ENCODE measurements at regions not wholly inside any gene's neighbourhood (a gene's known extent, or its start where the extent isn't known, plus 50 kb on each side); places are given as distances from the start of the nearest gene placed in this dataset.

DNA sequence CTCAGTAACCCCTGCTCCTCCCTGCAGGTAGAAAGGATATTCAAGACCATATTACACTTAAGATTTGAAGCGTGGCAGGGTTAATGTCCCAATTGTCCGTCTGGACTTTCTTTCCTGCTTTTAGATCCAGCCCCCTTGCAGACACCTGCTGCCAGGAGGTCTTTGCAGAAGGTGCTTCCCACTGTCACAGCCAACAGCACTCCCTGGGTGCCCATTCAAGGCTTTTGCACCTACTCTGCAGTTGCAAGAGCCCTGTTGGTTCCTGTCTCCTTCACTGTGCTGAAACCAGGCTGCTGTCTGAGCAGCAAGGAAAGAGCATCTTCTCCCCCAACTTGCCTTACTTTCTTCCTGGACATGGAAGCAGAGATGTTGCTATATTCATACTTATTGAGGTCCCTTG lies 1043.0 kb upstream of the POU3F3 start:
- no peak for DNase-seq

DNA sequence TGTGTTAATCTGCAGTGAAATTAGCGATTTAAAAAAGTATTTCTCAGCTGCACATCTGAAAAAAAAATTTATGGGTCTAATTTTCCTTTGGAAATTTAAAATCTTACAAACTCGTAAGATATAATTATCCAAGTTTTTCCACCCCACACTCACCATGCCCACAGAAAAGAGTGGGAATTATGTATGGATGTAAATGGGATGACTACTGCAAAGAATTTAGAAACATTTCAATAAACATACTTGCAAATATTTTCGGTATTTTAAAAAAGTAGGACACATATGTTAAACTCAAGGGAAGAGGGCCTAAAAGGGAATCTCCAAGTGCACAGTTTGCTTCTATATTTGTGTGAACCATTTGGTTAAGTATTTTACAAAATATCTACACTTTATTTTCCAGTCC lies 1039.9 kb upstream of the POU3F3 start:
- no peak for DNase-seq

DNA sequence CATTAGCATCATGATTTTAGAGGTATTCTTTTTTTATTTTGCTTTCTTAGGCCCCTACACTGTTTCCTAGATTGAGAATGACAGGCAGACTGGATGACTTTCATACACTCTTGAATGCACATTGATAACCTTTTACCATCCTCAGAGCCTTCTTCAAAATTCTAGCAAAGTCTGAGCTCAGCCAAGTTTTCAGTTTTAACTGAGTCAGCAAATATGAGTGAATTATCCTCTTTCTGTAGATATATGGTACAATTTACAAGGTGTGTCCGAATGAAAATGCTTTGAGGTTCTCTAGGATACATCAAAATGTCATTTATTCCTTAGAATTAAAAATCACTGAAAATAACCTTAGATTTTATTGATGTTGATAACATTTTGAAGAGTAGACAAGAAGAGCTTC lies 1038.2 kb upstream of the POU3F3 start:
- no peak for DNase-seq

DNA sequence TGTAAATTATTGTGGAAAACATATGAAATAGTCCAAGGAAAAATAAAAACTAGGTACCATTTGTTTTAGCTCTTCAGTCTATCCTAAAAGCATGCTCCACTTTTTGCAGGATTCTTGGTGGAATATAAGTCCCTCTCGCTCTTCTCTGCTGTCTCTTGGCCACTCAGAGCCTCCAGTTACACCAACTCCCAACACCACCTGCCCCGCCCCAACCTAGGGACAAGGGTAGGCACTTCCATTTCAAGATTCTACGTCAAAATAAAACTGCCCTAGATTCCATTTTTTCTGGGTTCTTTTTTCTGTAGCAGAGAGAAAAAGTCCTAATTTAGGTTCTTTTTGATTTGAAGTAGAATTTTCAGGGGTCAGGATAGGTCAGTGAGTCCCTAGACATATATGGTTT lies 1036.2 kb upstream of the POU3F3 start:
- no peak for DNase-seq

DNA sequence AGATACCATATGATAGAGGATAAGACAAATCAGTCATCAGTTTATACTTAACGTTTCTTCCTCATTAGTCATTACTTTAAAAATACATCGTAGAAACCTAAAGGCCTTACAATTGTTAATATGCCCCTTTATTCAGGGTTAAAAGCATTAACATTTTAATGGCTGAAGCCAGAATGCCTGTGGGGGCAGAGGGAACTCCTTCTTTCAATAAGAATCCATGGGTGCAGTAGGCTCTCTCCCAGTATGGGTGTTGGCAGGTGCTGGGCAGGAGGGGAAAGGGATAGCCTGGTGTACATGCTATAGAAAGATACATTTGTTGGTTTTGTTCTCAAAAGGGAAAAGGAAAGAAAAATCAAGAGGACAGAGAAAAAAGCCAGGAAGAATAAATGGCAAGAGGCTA lies 1035.7 kb upstream of the POU3F3 start:
- DNase-seq: no peak

DNA sequence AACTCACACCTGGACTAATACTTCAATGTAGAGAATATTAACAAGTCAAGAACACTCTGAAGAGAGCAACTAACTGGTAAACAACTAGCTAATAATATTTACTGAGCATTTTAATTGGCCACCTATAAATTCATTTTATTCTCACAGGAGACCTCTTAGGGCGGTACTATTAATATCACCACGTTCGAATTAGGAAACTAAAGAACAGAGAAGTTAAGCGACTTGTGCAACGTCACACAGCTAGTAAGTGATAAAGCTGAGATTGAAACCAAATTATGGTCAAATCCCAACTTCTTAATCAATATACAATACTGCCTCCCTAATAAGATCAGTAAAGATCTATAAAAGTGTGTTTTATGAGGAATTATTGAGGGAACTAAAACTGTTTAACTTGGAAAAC lies 1034.3 kb upstream of the POU3F3 start:
- no peak for DNase-seq

DNA sequence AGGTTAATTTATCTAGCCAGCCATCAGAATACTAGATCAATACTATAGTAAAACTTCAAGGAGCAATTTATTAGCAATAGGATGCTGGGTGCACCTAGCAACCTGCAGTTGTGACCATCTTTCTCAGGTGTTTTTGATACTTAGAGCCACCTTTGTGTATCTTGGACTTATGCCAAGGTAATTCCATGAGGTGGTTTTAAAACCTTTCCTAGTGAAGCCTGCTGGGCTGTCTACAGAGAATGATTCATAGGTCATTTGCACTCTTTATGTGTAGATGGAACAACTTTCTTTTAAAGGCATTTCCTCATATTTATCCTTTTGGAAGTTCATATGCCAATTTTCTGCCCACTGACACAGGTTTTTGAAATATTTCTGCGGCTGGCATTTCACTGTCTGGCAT lies 1030.1 kb upstream of the POU3F3 start:
- DNase-seq: no peak

DNA sequence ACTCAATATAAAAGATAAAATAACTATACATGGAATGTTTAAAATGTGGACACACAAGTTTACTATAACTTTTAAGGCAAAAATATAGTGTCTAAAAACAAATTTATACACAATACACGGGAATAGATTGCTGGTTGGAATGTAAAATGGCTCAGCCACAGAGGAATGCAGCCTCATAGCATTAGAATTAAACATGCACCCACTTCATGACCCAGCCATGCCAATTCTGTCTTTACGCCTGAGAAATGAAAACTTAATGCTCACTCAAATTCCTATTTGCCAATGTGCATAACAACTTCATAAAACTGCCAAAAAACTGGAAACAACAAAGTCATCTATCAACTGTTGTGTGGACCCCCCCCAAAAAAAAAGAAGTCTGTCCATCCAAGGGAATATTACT lies 1006.6 kb upstream of the POU3F3 start:
- no peak for DNase-seq

DNA sequence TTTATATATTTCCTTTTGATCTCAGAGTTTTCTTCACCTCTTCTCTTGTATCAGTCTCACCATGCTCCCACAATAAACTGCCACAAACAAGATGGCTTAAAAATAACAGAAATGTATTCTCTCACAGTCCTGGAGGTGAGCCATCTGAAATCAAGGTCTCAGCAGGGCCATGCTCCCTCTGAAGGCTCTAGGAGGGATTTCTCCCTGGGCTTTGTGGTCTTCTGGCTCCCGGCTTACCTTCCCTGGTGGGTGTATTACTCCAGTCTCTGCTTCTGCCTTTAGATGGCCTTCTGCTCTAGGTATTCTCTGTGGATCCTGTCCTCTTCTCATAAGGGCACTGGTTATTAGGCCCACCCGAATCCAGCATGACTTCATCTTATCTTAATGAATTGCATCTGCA lies 994.7 kb upstream of the POU3F3 start:
- no peak for DNase-seq

DNA sequence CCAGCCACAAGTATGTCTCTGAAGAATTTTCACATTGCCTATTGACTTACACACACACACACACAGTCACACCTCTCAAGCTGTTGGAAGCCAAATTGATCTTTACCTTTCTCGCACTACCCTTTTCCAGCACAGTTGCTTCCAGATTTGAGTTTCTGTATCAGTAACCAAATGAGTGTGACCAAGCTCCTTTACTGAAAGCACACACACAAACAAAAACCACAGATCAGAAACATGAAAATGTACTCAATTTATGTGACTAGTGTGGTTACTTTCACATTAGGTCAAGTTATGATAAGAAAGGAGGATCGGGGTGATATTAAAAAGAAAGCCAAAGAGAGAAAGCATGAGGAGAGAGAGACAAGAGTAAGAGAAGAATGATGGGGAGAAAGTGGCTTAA lies 993.9 kb upstream of the POU3F3 start:
- DNase-seq: no peak

DNA sequence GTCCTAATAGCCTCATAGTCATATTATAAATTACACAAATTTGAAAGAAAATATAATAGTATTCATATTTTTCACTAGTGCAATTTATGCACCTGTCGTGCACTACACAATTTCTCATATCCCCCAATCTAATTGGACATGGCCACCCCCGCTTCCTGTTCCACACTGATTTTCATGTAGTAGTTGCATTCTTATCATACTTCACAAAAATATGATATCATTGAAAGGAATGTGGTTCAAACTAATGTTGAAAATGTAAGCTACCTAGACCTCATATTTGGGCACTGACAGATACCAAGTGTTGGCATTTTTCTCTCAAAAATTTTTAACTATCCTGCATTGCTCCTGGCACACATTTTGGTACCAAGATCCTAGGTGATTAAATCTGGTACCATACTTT lies 985.5 kb upstream of the POU3F3 start:
- DNase-seq: no peak

DNA sequence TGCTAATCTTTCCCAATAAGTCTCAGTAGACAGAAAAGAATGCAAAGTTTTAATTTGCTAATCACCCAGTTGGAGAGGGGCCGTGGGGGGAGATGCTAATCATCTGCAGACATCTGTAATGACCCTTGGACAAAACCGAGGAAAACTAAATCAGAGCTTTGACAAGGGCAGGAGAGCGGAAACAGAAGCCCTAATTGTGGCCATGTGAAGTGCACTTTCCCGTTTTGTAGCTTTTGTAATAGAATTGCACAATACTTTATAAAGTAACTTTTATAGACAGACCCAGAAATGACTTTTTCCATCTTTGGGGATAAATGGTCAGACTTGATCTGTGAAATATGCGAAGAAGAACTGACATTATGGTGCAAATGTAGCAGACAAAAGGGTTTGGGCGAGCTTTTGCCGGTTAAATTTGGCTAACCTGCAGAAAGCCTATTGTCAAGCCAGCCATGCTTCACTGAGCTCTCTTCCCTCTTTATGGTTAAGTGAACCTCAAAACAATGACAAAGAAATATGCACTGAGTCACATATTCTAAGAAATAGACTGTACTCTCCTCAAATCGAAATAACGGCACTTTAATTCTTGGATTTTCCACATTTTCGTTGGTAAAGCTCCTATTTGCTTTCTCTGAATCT lies 980.1 kb upstream of the POU3F3 start:
- peak; percentile 55 for DNase-seq

DNA sequence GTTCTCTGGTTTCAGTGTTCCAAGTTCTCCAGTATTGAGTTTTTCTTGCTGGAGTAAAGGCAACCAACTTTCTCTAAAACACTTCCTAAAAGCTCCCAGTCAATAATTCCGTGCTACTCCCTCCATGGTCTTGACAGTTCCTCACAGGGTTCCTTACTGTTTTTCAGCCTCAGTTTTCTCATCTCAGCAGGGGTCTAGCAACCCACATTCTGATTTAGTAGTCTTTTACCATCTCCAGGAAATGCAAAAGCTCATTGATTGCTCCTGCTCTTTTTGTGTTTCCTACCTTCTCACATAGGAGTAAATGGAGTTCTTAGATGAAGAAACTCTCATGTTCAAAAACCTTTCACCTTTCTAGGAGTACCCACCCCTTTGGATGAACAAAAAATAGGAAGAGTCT lies 978.8 kb upstream of the POU3F3 start:
- DNase-seq: no peak

DNA sequence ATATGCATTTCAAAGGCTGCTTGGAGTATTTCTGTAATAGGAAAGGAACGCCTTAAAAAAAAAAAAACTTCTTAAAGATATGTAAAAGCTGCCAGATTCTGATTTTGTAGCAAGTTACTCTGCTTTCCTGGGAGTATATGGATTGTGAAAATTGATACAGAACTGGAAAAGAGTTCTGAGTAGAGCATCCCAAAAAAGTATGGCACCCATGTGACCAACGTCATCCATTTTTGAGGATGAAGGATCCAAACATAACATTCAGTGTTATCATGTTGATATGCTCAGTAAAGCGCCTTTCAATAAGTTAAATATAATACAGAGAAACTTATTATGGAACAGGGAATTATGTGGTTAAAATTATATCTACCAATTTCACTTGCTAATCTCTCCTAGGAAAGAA lies 978.4 kb upstream of the POU3F3 start:
- no peak for DNase-seq

DNA sequence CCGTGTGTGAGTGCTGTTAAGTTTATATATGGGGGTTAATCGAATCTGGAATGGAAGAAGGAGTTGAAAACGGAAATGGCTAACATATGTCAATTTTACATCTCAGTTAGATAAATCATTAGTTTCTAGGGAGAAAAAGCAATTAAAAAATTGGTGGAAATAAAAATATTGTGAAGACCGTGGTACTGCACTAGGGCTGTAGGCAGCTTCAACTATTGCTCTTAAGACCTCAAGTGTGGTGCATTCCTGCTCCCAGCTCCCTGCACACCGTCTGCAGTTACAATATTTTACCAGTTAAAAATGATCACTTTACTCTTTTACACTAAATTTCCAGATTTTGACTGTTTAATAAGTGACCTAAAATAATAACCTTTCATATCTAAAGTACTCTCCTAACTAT lies 977.3 kb upstream of the POU3F3 start:
- no peak for DNase-seq

DNA sequence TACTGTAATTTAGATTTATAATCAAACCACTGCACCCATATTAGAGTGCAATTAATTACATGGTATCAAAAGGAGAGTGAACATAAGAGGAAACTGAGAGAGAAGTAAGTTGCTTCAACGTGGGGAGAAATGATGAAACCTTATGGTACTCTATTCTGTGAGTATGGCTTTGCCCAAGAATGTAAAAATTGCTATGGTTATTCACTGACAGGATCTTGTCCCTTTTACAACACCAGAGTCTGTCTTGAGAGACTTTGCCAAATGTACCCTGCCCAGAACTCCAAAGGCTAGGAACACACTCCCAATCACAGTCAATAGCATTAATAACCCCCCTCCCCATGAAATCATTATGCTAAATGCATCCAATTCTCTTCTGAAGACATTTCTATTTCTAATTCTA lies 974.8 kb upstream of the POU3F3 start:
- no peak for DNase-seq

DNA sequence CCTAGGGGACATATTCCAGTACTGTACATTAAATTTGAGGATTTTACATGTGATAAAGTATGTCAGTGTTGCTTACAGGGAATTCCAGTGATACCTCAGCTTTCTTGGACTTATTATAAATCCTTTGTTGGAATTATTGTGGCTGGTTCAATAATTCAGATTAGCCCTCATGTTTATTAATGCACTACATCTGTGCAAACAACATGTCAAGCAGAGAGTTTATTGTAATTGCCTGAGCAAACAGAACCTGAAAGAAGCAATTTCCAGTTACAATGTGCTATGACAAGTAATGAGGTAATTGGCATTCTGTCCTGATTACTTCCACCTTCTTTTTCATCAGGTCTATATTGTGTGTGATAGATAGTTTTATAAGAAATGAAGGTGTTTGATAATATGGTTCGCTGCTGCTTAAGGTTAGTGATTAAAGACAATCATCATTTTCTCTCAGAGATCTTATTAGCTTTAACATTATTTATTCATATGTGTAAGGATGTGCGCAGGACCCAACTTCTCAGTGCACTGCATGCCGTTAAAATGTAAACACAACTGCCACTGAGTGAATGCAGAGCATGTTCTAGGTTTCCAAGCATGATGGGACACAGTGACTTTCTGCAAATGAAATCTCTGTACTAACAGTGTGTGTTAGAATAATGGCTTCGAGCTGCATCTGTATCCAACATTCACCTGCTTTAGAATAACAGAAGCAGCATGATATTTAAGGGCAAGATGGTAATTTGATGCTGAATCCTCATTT lies 973.7 kb upstream of the POU3F3 start:
- no peak for DNase-seq

DNA sequence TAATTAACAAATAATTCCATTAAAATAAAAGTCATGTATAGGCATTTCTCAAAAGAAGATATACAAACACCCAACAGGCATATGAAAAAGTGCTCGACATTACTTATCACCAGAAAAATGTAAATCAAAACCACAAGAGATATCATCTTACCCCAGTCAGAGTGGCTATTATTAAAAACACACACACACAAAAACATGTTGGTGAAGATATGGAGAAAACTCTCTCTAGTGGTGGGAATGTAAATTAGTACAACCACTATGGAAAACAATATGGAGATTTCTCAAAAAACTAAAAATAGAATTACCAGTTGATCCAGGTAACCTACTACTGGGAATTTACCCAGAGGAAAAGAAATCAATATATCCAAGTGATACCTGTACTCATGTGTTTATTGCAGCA lies 966.3 kb upstream of the POU3F3 start:
- DNase-seq: no peak

DNA sequence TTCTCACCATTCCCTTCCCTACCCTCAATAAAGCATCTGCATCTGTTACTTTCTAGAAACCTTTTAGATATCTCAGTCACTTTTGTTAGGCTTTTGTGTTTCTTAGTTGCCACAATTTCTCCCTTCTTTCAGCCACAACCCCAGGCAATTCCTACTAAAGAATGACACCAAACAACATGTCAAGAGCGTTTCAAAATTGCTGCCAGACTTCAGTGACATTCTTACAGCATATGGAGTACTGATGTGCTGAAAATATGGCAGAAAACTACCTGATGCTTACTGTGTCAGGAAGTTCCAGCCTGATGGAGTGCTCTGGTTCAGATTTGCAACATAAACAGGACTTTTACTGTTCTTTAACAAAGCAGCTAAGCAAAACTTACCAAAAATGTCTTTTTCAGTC lies 957.7 kb upstream of the POU3F3 start:
- DNase-seq: no peak

DNA sequence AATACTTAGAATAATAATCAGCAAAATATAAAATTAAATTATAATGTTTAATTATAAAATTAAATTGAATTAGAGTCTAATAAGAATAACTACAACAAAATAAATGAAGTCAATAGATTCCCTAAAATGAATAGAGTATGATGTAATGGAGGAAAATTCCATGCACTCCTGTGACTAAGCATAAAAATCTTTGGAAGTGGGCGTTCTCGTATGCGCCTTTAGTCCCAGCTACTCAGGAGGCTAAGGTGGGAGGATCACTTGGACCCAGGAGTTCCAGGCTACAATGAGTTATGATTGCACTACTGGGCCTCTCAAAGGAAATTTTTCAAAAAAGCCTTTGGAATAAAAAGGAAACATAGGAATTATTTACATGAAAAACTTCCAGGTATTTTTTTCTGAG lies 955.4 kb upstream of the POU3F3 start:
- no peak for DNase-seq

DNA sequence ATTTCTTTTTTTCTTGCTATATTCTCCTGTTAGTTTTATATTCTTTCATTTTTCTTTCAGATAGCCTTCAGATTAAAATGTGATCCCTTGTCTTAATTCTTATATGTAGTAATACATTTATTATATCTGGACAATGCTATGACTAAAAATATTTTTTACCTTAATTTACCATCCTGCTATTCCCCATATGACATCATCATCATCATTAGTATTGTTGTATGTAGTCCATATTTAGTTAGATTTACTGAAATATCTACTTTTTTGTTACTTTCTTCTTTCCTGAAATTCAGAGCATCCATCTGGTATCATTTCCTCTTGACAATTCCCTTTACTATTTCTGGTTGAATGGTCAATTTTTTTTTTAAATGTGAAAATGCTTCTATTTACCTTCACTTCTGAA lies 951.6 kb upstream of the POU3F3 start:
- DNase-seq: no peak

DNA sequence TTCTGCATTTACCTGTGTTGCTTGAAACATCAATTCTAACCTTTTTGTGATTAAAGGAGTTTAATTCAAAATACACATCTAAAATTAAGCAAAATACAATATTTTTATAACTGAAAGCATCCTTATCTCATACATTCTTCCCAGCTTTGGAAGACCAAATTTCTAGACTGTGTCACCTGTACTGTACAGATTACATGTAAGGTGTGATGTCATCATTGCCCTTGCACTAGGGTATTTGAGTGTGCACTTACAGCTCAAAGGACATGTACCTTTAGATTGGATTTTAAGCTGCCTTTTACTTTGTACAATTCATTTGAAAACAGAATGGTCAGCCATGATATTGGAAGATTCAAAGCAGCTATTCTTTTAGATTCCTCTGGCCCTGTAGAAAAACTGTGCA lies 932.8 kb upstream of the POU3F3 start:
- no peak for DNase-seq

DNA sequence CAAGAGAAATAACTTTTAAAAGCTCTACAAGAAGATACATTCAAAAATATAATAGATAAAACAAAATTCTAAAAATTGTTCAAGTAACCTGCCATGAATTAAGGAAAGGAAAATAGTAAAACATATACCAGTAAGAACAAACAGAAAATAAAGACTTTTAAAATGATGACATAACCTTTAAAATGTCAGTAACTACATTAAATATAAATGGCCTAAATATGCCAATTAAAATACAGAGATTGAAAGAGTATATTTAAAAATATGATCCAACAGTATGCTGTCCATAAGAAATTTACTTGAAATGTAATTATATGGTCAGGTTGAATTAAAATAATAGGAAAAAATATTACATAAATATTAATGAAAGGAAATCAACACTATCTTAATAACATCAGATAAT lies 911.7 kb upstream of the POU3F3 start:
- no peak for DNase-seq

DNA sequence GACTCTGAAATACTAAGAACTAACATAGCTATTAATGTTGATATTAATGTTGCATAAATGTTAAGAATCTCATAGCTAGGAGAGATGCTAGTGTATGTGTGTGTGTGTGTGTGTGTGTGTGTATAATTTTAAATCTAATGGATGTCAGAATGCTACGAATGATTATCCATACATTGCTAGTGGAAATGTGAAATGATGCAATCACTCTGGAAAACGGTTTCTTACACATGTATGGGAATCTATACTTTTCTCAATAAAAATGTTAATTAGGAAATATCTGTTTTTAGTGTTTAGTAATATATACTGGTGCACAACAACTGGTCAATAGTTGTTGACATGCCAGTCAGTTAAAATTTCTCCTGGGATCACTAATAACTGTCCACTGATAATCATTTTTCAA lies 908.8 kb upstream of the POU3F3 start:
- DNase-seq: no peak

Measured in retina (tissue), 1 donor.